Vagina (tissue), 2 donors: ENCODE measurements at regions not wholly inside any gene's neighbourhood (a gene's known extent, or its start where the extent isn't known, plus 50 kb on each side); places are given as distances from the start of the nearest gene placed in this dataset.

ENCODE experiments used
- DNase-seq, 2 donors: peaks; one replicate each; pipeline ENCODE4 v3.0.0-alpha.2; 2017; ENCODE audit errors: extremely low spot score in 2 of 2
- H3K27ac ChIP-seq: fragments of 200-600 bp; sonication (generic); one replicate; pipeline ENCODE4 v1.5.1; 2019
- H3K27me3 ChIP-seq: fragments of 200-600 bp; sonication (generic); one replicate; pipeline ENCODE4 v1.5.1; 2019
- H3K36me3 ChIP-seq, 2 donors: fragments of 200-600 bp; sonication (generic); one replicate each; pipeline ENCODE4 v1.5.1; 2017 to 2019
- H3K4me1 ChIP-seq: fragments of 200-600 bp; sonication (generic); one replicate; pipeline ENCODE4 v1.5.1; 2019
- H3K4me3 ChIP-seq, 2 donors: fragments of 200-600 bp; sonication (generic); 1 replicate in 1 of 2; 2 replicates in 1 of 2; pipeline ENCODE4 v1.5.1; 2016 to 2019
- H3K9me3 ChIP-seq: fragments of 200-600 bp; sonication (generic); one replicate; pipeline ENCODE4 v1.5.1; 2019
- POLR2A ChIP-seq, 2 donors: fragments of 450-650 bp; IDR thresholded peaks; one replicate each; pipeline ENCODE4 v1.6.1; 2017; ENCODE audit warnings: antibody characterized with exemption in 2 of 2, mild to moderate bottlenecking in 2 of 2, moderate library complexity in 2 of 2
- POLR2AphosphoS5 ChIP-seq, 2 donors: sonication (generic); formaldehyde crosslinking; IDR thresholded peaks; one replicate each; pipeline ENCODE4 v1.9.0; 2017; ENCODE audit warnings: antibody characterized with exemption in 2 of 2, mild to moderate bottlenecking in 2 of 2, low read depth in 1 of 2; ENCODE audit not compliant: insufficient read depth in 1 of 2
- intact Hi-C: fragments of 100-400 bp; cut with DNase I; formaldehyde crosslinking; loops from one replicate; pipeline ENCODE4 v1.15.1; 2023
- TF ChIP-seq, protein P1 (sequence below), 3 experiments: fragments of 450-650 bp in 2 of 3; fragments of 200-600 bp in 1 of 3; sonication (generic) in 1 of 3; IDR thresholded peaks; one replicate each; pipeline ENCODE4 v1.5.1; 2017 to 2019; ENCODE audit warnings: antibody characterized with exemption in 3 of 3, mild to moderate bottlenecking in 2 of 3, moderate library complexity in 2 of 3

DNA sequence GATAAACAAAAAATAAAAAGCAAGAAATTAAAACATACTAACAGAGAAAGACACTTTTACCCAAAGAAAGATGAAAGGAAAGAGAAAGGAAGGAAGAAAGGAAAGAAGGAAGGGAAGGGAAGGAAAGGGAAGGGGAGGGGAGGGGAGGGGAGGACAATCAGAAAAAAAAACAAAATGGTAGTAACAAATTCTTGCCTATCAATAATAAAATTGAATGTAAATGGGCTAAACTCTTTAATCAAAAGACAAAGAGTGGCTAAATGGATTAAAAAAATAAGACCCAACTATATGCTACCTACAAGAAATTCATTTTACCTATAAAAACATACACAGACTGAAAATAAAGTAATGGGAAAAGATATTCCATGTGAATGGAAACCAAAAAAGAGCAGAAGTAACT is 372.9 kb upstream of the NFIA start:
- TF ChIP-seq POLR2AphosphoS5 (IDR thresholded peaks at IDR 0.05; ENCODE audit: insufficient read depth in 1 of 2, low read depth in 1 of 2) (no peak), POLR2A (IDR thresholded peaks at IDR 0.05) (no peak)
- TF ChIP-seq, protein P1, sequence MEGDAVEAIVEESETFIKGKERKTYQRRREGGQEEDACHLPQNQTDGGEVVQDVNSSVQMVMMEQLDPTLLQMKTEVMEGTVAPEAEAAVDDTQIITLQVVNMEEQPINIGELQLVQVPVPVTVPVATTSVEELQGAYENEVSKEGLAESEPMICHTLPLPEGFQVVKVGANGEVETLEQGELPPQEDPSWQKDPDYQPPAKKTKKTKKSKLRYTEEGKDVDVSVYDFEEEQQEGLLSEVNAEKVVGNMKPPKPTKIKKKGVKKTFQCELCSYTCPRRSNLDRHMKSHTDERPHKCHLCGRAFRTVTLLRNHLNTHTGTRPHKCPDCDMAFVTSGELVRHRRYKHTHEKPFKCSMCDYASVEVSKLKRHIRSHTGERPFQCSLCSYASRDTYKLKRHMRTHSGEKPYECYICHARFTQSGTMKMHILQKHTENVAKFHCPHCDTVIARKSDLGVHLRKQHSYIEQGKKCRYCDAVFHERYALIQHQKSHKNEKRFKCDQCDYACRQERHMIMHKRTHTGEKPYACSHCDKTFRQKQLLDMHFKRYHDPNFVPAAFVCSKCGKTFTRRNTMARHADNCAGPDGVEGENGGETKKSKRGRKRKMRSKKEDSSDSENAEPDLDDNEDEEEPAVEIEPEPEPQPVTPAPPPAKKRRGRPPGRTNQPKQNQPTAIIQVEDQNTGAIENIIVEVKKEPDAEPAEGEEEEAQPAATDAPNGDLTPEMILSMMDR (IDR thresholded peaks at IDR 0.05): no peak
- Histone ChIP-seq H3K4me3 (no peak overlapping the region), H3K9me3 (no peaks in the 10 kb centered on the region), H3K4me1 (no peaks in the 10 kb centered on the region), H3K27me3 (no peaks in the 10 kb centered on the region), H3K36me3 (no peaks in the 10 kb centered on the region), H3K27ac (no peak overlapping the region)
- DNase-seq: no peak
- intact Hi-C loops: no loop called here

DNA sequence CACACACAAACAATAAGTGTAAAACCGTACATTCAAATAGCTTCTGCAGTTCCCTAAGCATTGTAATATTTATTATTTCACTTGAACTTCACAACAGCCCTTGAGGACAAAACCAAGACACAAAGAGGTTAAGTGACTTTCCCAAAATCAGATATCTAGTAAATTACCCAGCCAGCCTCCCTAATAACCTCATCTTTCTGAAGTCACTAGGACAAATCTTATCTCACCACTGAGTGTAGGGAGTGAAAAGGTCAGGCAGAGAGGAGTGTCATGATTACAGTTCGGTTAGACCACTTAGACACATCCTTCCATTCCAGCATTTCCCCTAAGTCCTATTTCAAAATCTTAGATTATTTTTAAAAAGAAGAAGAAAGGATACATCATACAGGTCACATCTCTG is 377.3 kb upstream of the NFIA start:
- no peak for DNase-seq
- Histone ChIP-seq H3K27ac (no peak overlapping the region), H3K4me1 (no peaks in the 10 kb centered on the region), H3K36me3 (no peaks in the 10 kb centered on the region), H3K4me3 (no peak overlapping the region), H3K9me3 (no peaks in the 10 kb centered on the region), H3K27me3 (no peaks in the 10 kb centered on the region)
- TF ChIP-seq POLR2A (IDR thresholded peaks at IDR 0.05) (no peak), POLR2AphosphoS5 (IDR thresholded peaks at IDR 0.05; ENCODE audit: insufficient read depth in 1 of 2, low read depth in 1 of 2) (no peak)
- TF ChIP-seq, protein P1 (IDR thresholded peaks at IDR 0.05): no peak
- intact Hi-C loops: no loop called here

DNA sequence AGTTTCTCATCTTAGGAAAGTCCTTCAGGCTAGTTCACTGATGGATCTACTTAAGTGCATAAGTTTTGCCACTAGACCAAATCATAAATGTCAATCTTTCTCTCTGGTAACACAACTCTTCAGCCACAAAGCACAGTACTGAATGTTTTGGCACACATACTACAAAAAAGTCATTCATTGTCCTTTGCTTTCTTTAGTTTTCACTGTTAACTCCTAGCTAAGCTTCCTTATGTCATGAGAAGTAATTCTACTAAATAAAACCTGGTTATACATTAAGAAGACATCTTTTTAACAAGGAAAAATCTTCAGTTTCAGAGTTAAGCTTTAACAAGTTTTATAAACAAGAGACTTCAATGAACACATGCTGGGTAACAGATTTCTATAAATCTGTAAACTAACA is 379.2 kb upstream of the NFIA start:
- TF ChIP-seq, protein P1 (IDR thresholded peaks at IDR 0.05): no peak
- TF ChIP-seq POLR2AphosphoS5 (IDR thresholded peaks at IDR 0.05; ENCODE audit: insufficient read depth in 1 of 2, low read depth in 1 of 2): no peak
- TF ChIP-seq POLR2A (IDR thresholded peaks at IDR 0.05): no peak
- intact Hi-C loops: no loop called here
- Histone ChIP-seq H3K4me3 (no peak overlapping the region), H3K27ac (no peak overlapping the region), H3K4me1 (no peaks in the 10 kb centered on the region), H3K36me3 (no peaks in the 10 kb centered on the region), H3K27me3 (no peaks in the 10 kb centered on the region), H3K9me3 (no peaks in the 10 kb centered on the region)
- no peak for DNase-seq

DNA sequence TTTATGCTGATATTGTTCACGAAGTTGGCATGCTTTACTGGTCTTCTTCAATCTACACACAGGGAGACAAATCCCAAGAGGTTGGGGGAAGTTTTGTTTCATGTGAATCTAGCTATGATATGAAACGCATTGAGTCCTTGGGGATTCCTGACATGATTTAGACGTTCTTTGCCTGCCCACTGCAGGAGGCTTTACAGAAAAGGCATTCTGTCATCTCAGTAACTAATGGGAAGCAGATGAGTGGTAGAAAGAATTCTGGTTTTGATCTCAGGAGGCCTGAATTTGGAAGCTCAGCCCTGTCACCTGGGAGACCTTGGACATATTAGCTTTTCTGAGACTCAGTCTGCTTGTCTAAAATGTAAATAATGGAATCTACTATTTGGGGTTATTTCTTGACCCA is 383.0 kb upstream of the NFIA start:
- H3K4me1 ChIP-seq: no peaks in the 10 kb centered on the region
- no peaks in the 10 kb centered on the region for H3K9me3 ChIP-seq

DNA sequence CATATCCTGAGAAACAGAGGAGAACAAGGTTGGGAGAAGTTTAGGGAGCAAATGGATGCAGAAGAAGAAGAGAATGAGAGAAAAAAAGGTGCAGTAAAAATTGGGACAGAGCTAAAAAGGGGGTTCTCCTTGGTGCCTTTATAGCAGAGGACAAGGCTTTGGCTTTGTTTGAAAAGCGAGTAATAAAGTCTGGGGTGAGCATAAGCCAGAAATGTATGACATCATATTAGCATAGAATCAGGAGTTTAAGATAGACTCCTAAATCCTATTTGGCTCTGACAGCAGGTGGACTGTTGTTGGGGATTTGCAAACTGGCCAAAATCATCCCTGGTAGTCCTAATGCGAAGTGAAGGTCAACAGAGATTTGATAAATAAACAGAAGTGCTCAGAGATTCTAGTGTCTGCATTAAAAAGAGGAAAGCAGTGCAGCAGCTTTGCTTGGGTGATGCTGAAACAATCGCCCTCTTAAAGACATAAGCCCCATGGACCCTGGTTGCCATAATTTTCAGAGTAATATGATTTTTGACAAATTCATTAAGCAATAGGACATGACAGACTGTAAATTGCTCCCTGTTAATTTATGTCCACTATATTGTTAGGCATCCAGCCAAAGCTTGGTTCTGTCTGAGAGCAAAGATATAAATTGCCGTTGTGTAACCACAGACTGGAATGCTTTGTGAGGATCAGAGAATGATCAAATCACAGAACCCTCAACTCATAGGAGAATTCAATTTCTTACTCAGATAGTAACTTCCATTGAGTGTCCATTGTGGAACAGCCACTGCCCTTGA is 385.0 kb upstream of the NFIA start:
- no peak for DNase-seq
- no peaks in the 10 kb centered on the region for H3K36me3 ChIP-seq
- H3K4me3 ChIP-seq: no peak overlapping the region
- H3K27ac ChIP-seq: no peak overlapping the region
- H3K27me3 ChIP-seq: no peaks in the 10 kb centered on the region
- no peaks in the 10 kb centered on the region for H3K4me1 ChIP-seq
- no peaks in the 10 kb centered on the region for H3K9me3 ChIP-seq
- intact Hi-C loops: no loop called here
- TF ChIP-seq POLR2A (IDR thresholded peaks at IDR 0.05) (no peak), POLR2AphosphoS5 (IDR thresholded peaks at IDR 0.05; ENCODE audit: insufficient read depth in 1 of 2, low read depth in 1 of 2) (no peak)
- TF ChIP-seq, protein P1 (IDR thresholded peaks at IDR 0.05): no peak

More for the DNA sequence above, 383.0 kb upstream of the NFIA start:
- TF ChIP-seq, protein P1 (IDR thresholded peaks at IDR 0.05): no peak
- Histone ChIP-seq H3K4me3 (no peak overlapping the region), H3K27me3 (no peaks in the 10 kb centered on the region), H3K36me3 (no peaks in the 10 kb centered on the region), H3K27ac (no peak overlapping the region)
- DNase-seq: no peak
- intact Hi-C loops: no loop called here
